H1 (cell line): ENCODE measurements at regions not wholly inside any gene's neighbourhood (a gene's known extent, or its start where the extent isn't known, plus 50 kb on each side); places are given as distances from the start of the nearest gene placed in this dataset.

Experiments used
- CTCF ChIA-PET: fragments of 300-600 bp; sonication (Branson Sonifier 250); formaldehyde crosslinking; loops from one replicate; lab custom pipeline; 2021; ENCODE audit not compliant: partially characterized antibody; lab: Charles Lee
- POLR2A ChIA-PET: fragments of 300-600 bp; sonication (Branson Sonifier 250); formaldehyde crosslinking; loops from one replicate; lab custom pipeline; 2021; ENCODE audit warnings: inconsistent platforms; ENCODE audit not compliant: partially characterized antibody; lab: Charles Lee
- DNase-seq, 2 experiments: peaks; one replicate each; pipeline versions ENCODE4 v3.0.0 to v3.0.0-alpha.2; 2010 to 2022; ENCODE audit warnings: low spot score in 2 of 2, low read depth in 1 of 2, mixed read lengths in 1 of 2
- FAIRE-seq: peaks from 2 replicates; lab custom pipeline; 2011; peaks lifted over from hg19 to GRCh38; lab: Jason Lieb, UNC
- H2AFZ ChIP-seq: 2 replicates; pipeline ENCODE4 v1.8.1; 2012; ENCODE audit warnings: low read length, inconsistent platforms
- H2AK5ac ChIP-seq: 2 replicates; pipeline ENCODE4 v1.6.1; 2013; ENCODE audit warnings: low read depth, low read length
- H2BK120ac ChIP-seq: replicated peaks from 2 replicates; pipeline ENCODE3; 2013; ENCODE audit warnings: low read depth, low read length, inconsistent platforms
- H2BK12ac ChIP-seq: 2 replicates; pipeline ENCODE4 v1.6.1; 2013; ENCODE audit warnings: low read depth, low read length
- H2BK15ac ChIP-seq: 2 replicates; pipeline ENCODE4 v1.6.1; 2013; ENCODE audit warnings: low read length
- H2BK20ac ChIP-seq: 2 replicates; pipeline ENCODE4 v1.6.1; 2013; ENCODE audit warnings: low read length
- H2BK5ac ChIP-seq: 2 replicates; pipeline ENCODE4 v1.6.1; 2013; ENCODE audit warnings: low read depth, low read length
- H3K14ac ChIP-seq: 2 replicates; pipeline ENCODE4 v1.6.1; 2013; ENCODE audit warnings: inconsistent platforms; ENCODE audit not compliant: insufficient read length
- H3K18ac ChIP-seq: 2 replicates; pipeline ENCODE4 v1.6.1; 2013; ENCODE audit warnings: low read length; ENCODE audit errors: extremely low read depth
- H3K23ac ChIP-seq: 2 replicates; pipeline ENCODE4 v1.6.1; 2013; ENCODE audit warnings: inconsistent platforms; ENCODE audit not compliant: insufficient read length
- H3K23me2 ChIP-seq: 2 replicates; pipeline ENCODE4 v1.6.1; 2013; ENCODE audit warnings: low read depth, low read length
- H3K27ac ChIP-seq: 2 replicates; pipeline ENCODE4 v1.6.1; 2011; ENCODE audit warnings: low read depth, low read length, inconsistent platforms
- H3K27me3 ChIP-seq, 4 experiments: replicated peaks in 1 of 4; 1 replicate in 1 of 4; 2 replicates in 3 of 4; pipeline versions ENCODE4 v1.6.1 to v1.8.1; 2011 to 2013; ENCODE audit warnings: low read length in 3 of 4, mild to moderate bottlenecking in 3 of 4, inconsistent platforms in 2 of 4, mixed read lengths in 2 of 4, moderate library complexity in 1 of 4; ENCODE audit not compliant: control insufficient read depth in 3 of 4, insufficient read depth in 3 of 4; ENCODE audit errors: extremely low read depth in 1 of 4
- H3K36me3 ChIP-seq, 4 experiments: 2 replicates each; pipeline versions ENCODE4 v1.6.1 to v1.8.1; 2011 to 2013; ENCODE audit warnings: mild to moderate bottlenecking in 4 of 4, low read length in 3 of 4, moderate library complexity in 2 of 4, control low read depth in 1 of 4, inconsistent platforms in 1 of 4; ENCODE audit not compliant: insufficient read depth in 4 of 4, control insufficient read depth in 2 of 4
- H3K4ac ChIP-seq: replicated peaks from 2 replicates; pipeline ENCODE3; 2013; ENCODE audit warnings: low read length, low read depth, mixed read lengths, inconsistent platforms; ENCODE audit not compliant: insufficient read length
- H3K4me1 ChIP-seq, 4 experiments: replicated peaks in 1 of 4; 1 replicate in 1 of 4; 2 replicates in 3 of 4; pipeline versions ENCODE4 v1.6.1 to v1.8.1; 2011 to 2013; ENCODE audit warnings: low read length in 3 of 4, inconsistent platforms in 2 of 4, mixed read lengths in 1 of 4; ENCODE audit not compliant: insufficient read depth in 4 of 4, control insufficient read depth in 3 of 4
- H3K4me2 ChIP-seq, 2 experiments: 2 replicates each; pipeline versions ENCODE4 v1.6.1 to v1.8.1; 2011 to 2013; ENCODE audit warnings: low read depth in 2 of 2, low read length in 2 of 2, control low read depth in 1 of 2, inconsistent platforms in 1 of 2, mild to moderate bottlenecking in 1 of 2; ENCODE audit not compliant: insufficient read depth in 1 of 2
- H3K4me3 ChIP-seq, 4 experiments: fragments of 200-600, 300-600 bp in 1 of 4; sonication (generic), shearing (Covaris generic), sonication (Bioruptor Twin) in 1 of 4; 2 replicates each; pipeline versions ENCODE4 v1.5.1 to v1.8.1; 2011 to 2016; ENCODE audit warnings: low read length in 4 of 4, low read depth in 3 of 4, control low read depth in 2 of 4, inconsistent platforms in 2 of 4, mild to moderate bottlenecking in 2 of 4, mixed read lengths in 1 of 4, moderate library complexity in 1 of 4; ENCODE audit not compliant: insufficient read depth in 2 of 4; ENCODE audit errors: extremely low read depth in 1 of 4
- H3K56ac ChIP-seq: replicated peaks from 2 replicates; pipeline ENCODE3; 2013; ENCODE audit warnings: low read depth, mild to moderate bottlenecking, mixed read lengths, low read length, inconsistent platforms; ENCODE audit not compliant: insufficient read length
- H3K79me1 ChIP-seq: 2 replicates; pipeline ENCODE4 v1.6.1; 2013; ENCODE audit warnings: low read depth, low read length, control low read depth
- H3K79me2 ChIP-seq, 2 experiments: 2 replicates each; pipeline versions ENCODE4 v1.6.1 to v1.8.1; 2012 to 2013; ENCODE audit warnings: low read length in 2 of 2, mild to moderate bottlenecking in 2 of 2, inconsistent platforms in 1 of 2; ENCODE audit not compliant: insufficient read depth in 2 of 2, control insufficient read depth in 1 of 2
- H3K9ac ChIP-seq, 4 experiments: replicated peaks in 1 of 4; 1 replicate in 1 of 4; 2 replicates in 3 of 4; pipeline versions ENCODE4 v1.6.1 to v1.8.1; 2011 to 2013; ENCODE audit warnings: low read depth in 3 of 4, low read length in 3 of 4, control low read depth in 2 of 4, mild to moderate bottlenecking in 2 of 4, moderate library complexity in 2 of 4, inconsistent platforms in 1 of 4; ENCODE audit errors: extremely low read depth in 1 of 4
- H3K9me3 ChIP-seq, 2 experiments: 2 replicates each; pipeline versions ENCODE4 v1.6.1 to v1.8.1; 2012 to 2013; ENCODE audit warnings: mild to moderate bottlenecking in 2 of 2, moderate library complexity in 2 of 2, control low read depth in 1 of 2, inconsistent platforms in 1 of 2, low read depth in 1 of 2, low read length in 1 of 2, mixed read lengths in 1 of 2; ENCODE audit not compliant: insufficient read depth in 2 of 2
- H4K20me1 ChIP-seq, 2 experiments: replicated peaks in 1 of 2; 2 replicates each; pipeline versions ENCODE3 to v1.8.1; 2011 to 2013; ENCODE audit warnings: inconsistent platforms in 2 of 2, low read length in 2 of 2, mild to moderate bottlenecking in 1 of 2; ENCODE audit not compliant: insufficient read depth in 2 of 2, control insufficient read depth in 1 of 2
- H4K5ac ChIP-seq: 2 replicates; pipeline ENCODE4 v1.6.1; 2013; ENCODE audit warnings: low read length, low read depth, mixed read lengths, inconsistent platforms; ENCODE audit not compliant: insufficient read length
- H4K8ac ChIP-seq: 2 replicates; pipeline ENCODE4 v1.8.0; 2013; ENCODE audit warnings: mild to moderate bottlenecking, moderate library complexity, low read length, inconsistent platforms; ENCODE audit not compliant: insufficient read depth; ENCODE audit errors: extremely low read depth
- H4K91ac ChIP-seq: replicated peaks from 2 replicates; pipeline ENCODE3; 2013; ENCODE audit warnings: low read length, mixed read lengths, inconsistent platforms; ENCODE audit not compliant: insufficient read length
- BACH1 ChIP-seq: IDR thresholded peaks from 2 replicates; pipeline ENCODE4 v1.6.1; 2012; ENCODE audit warnings: low read length, improper control_type of control experiment
- KDM4A ChIP-seq: IDR thresholded peaks from one replicate; pipeline ENCODE4 v1.7.1; 2012; ENCODE audit warnings: low read depth, mild to moderate bottlenecking, moderate library complexity, low read length, inconsistent platforms; ENCODE audit not compliant: severe bottlenecking
- RAD21 ChIP-seq, 2 experiments: IDR thresholded peaks in 1 of 2; conservative IDR thresholded peaks in 1 of 2; 2 replicates each; pipeline ENCODE4 v1.6.1; 2011; ENCODE audit warnings: low read depth in 2 of 2, low read length in 2 of 2, improper control_type of control experiment in 1 of 2, inconsistent platforms in 1 of 2, mild to moderate bottlenecking in 1 of 2, moderate library complexity in 1 of 2
- RNF2 ChIP-seq: fragments of 200-900, 300-1000 bp; sonication (generic); IDR thresholded peaks from 2 replicates; pipeline ENCODE4 v1.7.1; 2016; ENCODE audit warnings: borderline replicate concordance, low read depth, mild to moderate bottlenecking, antibody characterized with exemption, low read length; ENCODE audit not compliant: poor library complexity, severe bottlenecking; ENCODE audit errors: missing control alignments
- WGBS, 2 experiments: shearing (Covaris generic) in 1 of 2; methylation state at CpG; one replicate each; pipeline versions ENCODE4 v1.1.6 to v1.1.7; 2013 to 2015; ENCODE audit warnings: low lambda C conversion rate in 2 of 2, mixed read lengths in 2 of 2, inconsistent platforms in 1 of 2, low coverage in 1 of 2, missing lambda C conversion rate in 1 of 2; ENCODE audit not compliant: insufficient replicate concordance in 2 of 2, insufficient coverage in 1 of 2, insufficient read length in 1 of 2; ENCODE audit errors: extremely low coverage in 1 of 2, missing lambda C conversion rate in 1 of 2; 5-methylcytosine and 5-hydroxymethylcytosine counted together

DNA sequence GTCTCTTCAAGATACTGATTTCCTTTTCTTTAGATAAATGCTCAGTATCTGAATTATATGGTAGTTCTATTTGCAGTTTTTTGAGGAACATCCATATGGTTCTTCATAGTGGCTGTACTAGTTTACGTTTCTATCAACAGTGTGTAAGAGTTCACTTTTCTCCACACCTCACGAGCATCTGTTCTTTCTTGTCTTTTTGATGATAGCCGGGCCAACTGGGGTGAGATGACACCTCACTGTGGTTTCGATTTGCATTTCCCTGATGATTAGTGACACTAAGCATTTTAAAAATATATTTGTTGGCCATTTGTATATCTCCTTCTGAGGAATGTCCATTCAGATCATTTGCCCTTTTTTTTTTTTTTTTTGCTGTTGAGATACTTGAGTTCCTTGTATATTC lies 458.8 kb downstream of the SETBP1 start:
- DNase-seq (no peak), FAIRE-seq (no peak)
- Histone ChIP-seq H4K8ac (no peak overlapping the region), H2BK12ac (no peak overlapping the region), H4K91ac (no peak overlapping the region), H3K9ac (no peak overlapping the region), H3K27me3 (no peaks in the 10 kb centered on the region), H2AFZ (no peak overlapping the region), H2BK5ac (no peak overlapping the region), H3K4me2 (no peak overlapping the region), H3K4ac (no peak overlapping the region), H3K9me3 (no peaks in the 10 kb centered on the region), H3K79me2 (no peaks in the 10 kb centered on the region), H3K14ac (no peak overlapping the region), H4K20me1 (no peaks in the 10 kb centered on the region), H3K18ac (no peak overlapping the region), H3K4me1 (no peaks in the 10 kb centered on the region), H3K23ac (no peak overlapping the region), H3K36me3 (no peaks in the 10 kb centered on the region), H2BK120ac (no peak overlapping the region), H3K79me1 (no peaks in the 10 kb centered on the region), H4K5ac (no peak overlapping the region), H2AK5ac (no peak overlapping the region), H2BK15ac (no peak overlapping the region), H3K4me3 (no peak overlapping the region), H2BK20ac (no peak overlapping the region), H3K56ac (no peak overlapping the region)
- POLR2A ChIA-PET: no interaction called here
- CTCF ChIA-PET: no interaction called here
- 94% methylated on average over 4 of the region's 4 CpGs; no CpG with 5 or more reads in 1 of the 2 experiments for WGBS, 2 experiments
- TF ChIP-seq RNF2 (no peak), KDM4A (no peak), BACH1 (no peak), RAD21 (IDR thresholded peaks at IDR 0.05 in 1 of 2, conservative IDR thresholded peaks at IDR 0.05 in 1 of 2; ENCODE audit: low read depth in 2 of 2, low read length in 2 of 2) (no peak)
- TF ChIP-seq, all 59 proteins: peak for 0
- Histone ChIP-seq H3K23me2 (no peaks in the 10 kb centered on the region), H3K27ac (no peak overlapping the region)
